Tibial artery (tissue), 4 donors: ENCODE measurements at regions not wholly inside any gene's neighbourhood (a gene's known extent, or its start where the extent isn't known, plus 50 kb on each side); places are given as distances from the start of the nearest gene placed in this dataset.

Experiments used
- DNase-seq, 2 donors: peaks; one replicate each; pipeline ENCODE4 v3.0.0-alpha.2; 2019
- H3K27ac ChIP-seq, 2 donors: fragments of 200-600 bp; sonication (generic) in 1 of 2; 1 replicate in 1 of 2; 2 replicates in 1 of 2; pipeline ENCODE4 v1.5.1; 2018 to 2019; ENCODE audit warnings: mild to moderate bottlenecking in 1 of 2
- H3K27me3 ChIP-seq, 2 donors: fragments of 200-600 bp; sonication (generic) in 1 of 2; one replicate each; pipeline versions ENCODE4 v1.5.1 to v1.6.0; 2016 to 2019
- H3K36me3 ChIP-seq, 3 donors: fragments of 200-600 bp; sonication (generic) in 2 of 3; one replicate each; pipeline ENCODE4 v1.5.1; 2016 to 2019; ENCODE audit warnings: mild to moderate bottlenecking in 2 of 3
- H3K4me1 ChIP-seq, 4 donors: fragments of 200-600 bp; sonication (generic) in 2 of 4; 1 replicate in 3 of 4; 2 replicates in 1 of 4; pipeline ENCODE4 v1.5.1; 2016 to 2019
- H3K4me3 ChIP-seq, 2 donors: fragments of 200-600 bp; sonication (generic) in 1 of 2; 1 replicate in 1 of 2; 2 replicates in 1 of 2; pipeline ENCODE4 v1.5.1; 2018 to 2019; ENCODE audit warnings: mild to moderate bottlenecking in 2 of 2
- H3K9me3 ChIP-seq, 3 donors: fragments of 200-600 bp; sonication (generic) in 1 of 3; one replicate each; pipeline ENCODE4 v1.5.1; 2016 to 2019
- intact Hi-C: fragments of 100-400 bp; cut with DNase I; formaldehyde crosslinking; loops from one replicate; pipeline ENCODE4 v1.15.0; 2023; ENCODE audit warnings: low total_unique reads
- TF ChIP-seq, protein P1 (sequence below), 2 experiments: fragments of 200-600 bp in 1 of 2; fragments of 450-650 bp in 1 of 2; IDR thresholded peaks; one replicate each; pipeline ENCODE4 v1.5.1; 2017 to 2019; ENCODE audit warnings: antibody characterized with exemption in 2 of 2, mild to moderate bottlenecking in 1 of 2, moderate library complexity in 1 of 2

DNA sequence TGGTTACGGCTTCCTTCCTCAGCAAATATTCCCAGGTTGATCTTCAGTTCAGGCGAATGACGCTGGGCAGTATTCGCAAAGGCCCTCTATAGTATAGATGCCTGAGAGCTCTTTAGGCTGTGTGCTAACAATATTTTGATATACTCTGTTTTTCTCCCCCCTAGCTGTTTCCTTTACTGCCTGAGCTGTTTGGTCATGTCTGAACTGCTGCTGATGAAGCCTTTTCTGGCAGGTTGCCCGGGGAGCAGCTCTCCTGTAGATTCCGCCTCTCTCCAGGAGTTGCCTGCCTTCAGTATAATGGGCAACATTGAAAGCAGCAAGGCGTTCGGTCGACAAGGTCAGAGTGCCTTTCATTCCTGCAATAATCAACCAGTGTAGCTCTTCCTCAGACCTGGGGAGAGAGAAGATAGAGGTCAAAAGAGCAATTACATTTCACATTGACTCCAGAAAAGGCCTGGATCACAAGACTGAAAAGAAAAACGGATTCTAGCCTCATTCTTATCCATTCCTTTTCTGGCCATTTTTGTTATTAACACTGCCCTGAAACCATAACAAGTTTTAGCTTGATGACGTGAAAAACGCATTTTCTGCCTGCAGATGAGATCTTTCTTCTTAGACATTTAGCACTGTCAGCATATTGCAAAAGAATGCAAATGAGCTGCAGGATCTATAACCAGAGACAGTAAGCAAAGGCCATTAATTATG, 60.1 kb upstream of the ZNF608 start:
- intact Hi-C loops: no loop called here
- TF ChIP-seq, protein P1, sequence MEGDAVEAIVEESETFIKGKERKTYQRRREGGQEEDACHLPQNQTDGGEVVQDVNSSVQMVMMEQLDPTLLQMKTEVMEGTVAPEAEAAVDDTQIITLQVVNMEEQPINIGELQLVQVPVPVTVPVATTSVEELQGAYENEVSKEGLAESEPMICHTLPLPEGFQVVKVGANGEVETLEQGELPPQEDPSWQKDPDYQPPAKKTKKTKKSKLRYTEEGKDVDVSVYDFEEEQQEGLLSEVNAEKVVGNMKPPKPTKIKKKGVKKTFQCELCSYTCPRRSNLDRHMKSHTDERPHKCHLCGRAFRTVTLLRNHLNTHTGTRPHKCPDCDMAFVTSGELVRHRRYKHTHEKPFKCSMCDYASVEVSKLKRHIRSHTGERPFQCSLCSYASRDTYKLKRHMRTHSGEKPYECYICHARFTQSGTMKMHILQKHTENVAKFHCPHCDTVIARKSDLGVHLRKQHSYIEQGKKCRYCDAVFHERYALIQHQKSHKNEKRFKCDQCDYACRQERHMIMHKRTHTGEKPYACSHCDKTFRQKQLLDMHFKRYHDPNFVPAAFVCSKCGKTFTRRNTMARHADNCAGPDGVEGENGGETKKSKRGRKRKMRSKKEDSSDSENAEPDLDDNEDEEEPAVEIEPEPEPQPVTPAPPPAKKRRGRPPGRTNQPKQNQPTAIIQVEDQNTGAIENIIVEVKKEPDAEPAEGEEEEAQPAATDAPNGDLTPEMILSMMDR (IDR thresholded peaks at IDR 0.05): no peak
- DNase-seq: no peak
- Histone ChIP-seq H3K27ac (no peak overlapping the region), H3K9me3 (no peaks in the 10 kb centered on the region), H3K4me1 (no peaks in the 10 kb centered on the region), H3K27me3 (no peaks in the 10 kb centered on the region), H3K4me3 (no peak overlapping the region), H3K36me3 (no peaks in the 10 kb centered on the region)

DNA sequence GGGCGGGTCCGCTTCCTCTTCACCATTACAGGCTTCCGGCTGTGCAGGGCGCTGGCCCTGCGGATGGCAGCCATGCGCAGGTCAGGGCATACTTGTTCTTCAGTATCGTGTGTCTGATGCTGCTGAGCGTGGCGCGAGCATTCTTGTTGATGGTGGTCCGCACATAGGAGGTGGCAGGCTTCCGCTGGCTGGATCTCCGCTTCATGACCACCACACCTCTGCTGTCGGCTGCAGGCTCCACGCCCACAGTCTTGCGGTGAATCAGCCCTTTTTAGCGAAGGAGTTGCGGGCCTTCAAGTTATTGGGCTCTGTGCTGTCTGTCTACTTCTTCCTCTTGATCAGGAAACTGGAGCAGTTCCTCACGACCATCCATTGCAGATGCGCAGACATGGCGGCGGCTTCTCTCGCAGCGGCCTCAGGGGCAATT, 62.4 kb upstream of the ZNF608 start:
- H3K27ac ChIP-seq: no peak overlapping the region
- no peaks in the 10 kb centered on the region for H3K9me3 ChIP-seq
- no peak for DNase-seq
- no peaks in the 10 kb centered on the region for H3K4me1 ChIP-seq
- intact Hi-C loops: no loop called here
- no peak overlapping the region for H3K4me3 ChIP-seq
- H3K36me3 ChIP-seq: no peaks in the 10 kb centered on the region
- TF ChIP-seq, protein P1 (IDR thresholded peaks at IDR 0.05): no peak
- no peaks in the 10 kb centered on the region for H3K27me3 ChIP-seq

DNA sequence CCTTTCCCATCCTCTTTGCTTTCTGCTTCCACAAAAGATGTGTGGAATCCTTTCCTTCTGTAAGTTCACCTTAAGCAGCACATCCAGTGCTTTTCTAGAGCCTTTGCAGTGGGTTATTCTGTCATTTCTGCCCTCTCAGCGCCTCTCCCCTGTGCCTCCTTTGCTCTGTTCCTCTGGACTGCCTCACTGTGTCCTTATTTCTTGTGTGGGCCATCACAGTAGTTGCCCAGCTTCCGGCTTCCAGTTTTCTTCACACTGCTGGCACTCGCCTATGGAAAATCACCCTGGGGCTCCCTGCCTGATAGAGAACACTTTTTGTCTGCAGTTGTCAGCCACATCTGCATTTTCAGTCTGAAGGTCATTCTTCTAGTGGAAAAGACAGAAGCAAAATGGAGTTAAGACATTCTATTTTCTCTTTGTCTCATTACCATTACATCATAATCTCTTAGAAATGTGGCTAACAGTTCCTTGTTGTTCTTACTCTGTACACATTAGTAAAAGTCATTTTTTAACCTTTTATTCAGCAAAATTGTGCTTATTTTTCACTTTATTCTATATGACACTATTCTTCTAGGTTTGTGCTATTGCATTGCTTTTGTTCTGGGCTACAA, 64.1 kb upstream of the ZNF608 start:
- no peaks in the 10 kb centered on the region for H3K4me1 ChIP-seq
- DNase-seq: no peak
- intact Hi-C loops: no loop called here
- H3K4me3 ChIP-seq: no peak overlapping the region
- H3K9me3 ChIP-seq: no peaks in the 10 kb centered on the region
- no peaks in the 10 kb centered on the region for H3K36me3 ChIP-seq
- H3K27ac ChIP-seq: no peak overlapping the region
- TF ChIP-seq, protein P1 (IDR thresholded peaks at IDR 0.05): no peak
- H3K27me3 ChIP-seq: no peaks in the 10 kb centered on the region

DNA sequence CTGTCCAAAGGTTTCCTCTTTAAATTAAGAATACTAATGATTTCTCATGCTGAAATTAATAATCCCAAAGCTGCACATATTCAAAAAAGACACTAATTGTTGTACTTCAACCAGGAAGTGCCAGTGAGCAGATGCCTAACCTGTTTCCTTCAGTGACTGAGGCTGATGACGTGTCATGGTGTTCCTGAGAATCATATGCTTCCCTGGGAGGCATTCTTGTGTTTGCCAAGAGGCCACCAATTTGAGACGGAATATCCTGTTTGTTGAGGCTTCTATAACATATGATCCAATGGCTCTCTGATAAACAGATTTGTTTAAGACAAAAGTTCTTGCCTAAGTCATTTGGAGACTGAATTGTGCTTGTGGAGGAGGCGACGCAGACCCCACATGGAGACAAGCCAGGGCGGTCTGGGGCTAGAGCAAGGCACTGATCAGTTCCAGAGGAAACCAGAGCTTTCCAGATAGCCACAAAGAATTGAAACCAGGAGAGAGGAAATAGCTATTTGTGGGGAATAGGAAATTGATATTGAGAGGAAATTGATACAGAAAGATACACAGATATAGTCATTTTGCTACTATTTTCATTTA, 66.4 kb upstream of the ZNF608 start:
- H3K4me1 ChIP-seq: no peaks in the 10 kb centered on the region
- intact Hi-C loops: no loop called here
- TF ChIP-seq, protein P1 (IDR thresholded peaks at IDR 0.05): no peak
- DNase-seq: no peak
- H3K4me3 ChIP-seq: no peak overlapping the region
- no peak overlapping the region for H3K27ac ChIP-seq
- H3K27me3 ChIP-seq: no peaks in the 10 kb centered on the region
- no peaks in the 10 kb centered on the region for H3K9me3 ChIP-seq
- no peaks in the 10 kb centered on the region for H3K36me3 ChIP-seq

DNA sequence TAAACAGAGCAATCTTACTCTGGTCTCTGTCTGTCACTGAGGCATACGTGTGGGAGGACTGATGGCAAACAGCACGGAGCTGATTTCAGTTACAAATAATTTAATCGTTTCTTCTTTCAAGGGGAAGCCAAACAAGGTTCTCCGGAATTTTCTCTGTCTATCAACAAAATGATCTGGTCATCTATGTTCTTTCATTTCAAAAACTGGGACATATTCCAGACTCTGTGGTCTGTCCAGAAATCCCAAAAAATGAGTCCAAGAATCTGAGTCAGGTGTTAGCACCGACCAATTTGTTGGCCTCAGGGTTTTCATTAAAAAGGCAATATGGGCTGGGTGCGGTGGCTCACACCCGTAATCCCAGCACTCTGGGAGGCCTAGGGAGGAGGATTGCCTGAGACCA, 69.9 kb upstream of the ZNF608 start:
- Histone ChIP-seq H3K9me3 (no peaks in the 10 kb centered on the region), H3K36me3 (no peaks in the 10 kb centered on the region), H3K27me3 (no peaks in the 10 kb centered on the region), H3K4me1 (no peaks in the 10 kb centered on the region), H3K27ac (no peak overlapping the region), H3K4me3 (no peak overlapping the region)
- intact Hi-C loops: no loop called here
- TF ChIP-seq, protein P1 (IDR thresholded peaks at IDR 0.05): no peak
- DNase-seq: no peak
